H1 (cell line): ENCODE measurements at regions not wholly inside any gene's neighbourhood (a gene's known extent, or its start where the extent isn't known, plus 50 kb on each side); places are given as distances from the start of the nearest gene placed in this dataset.

Source experiments
- CTCF ChIA-PET: fragments of 300-600 bp; sonication (Branson Sonifier 250); formaldehyde crosslinking; loops from one replicate; lab custom pipeline; 2021; ENCODE audit not compliant: partially characterized antibody; lab: Charles Lee
- POLR2A ChIA-PET: fragments of 300-600 bp; sonication (Branson Sonifier 250); formaldehyde crosslinking; loops from one replicate; lab custom pipeline; 2021; ENCODE audit warnings: inconsistent platforms; ENCODE audit not compliant: partially characterized antibody; lab: Charles Lee
- DNase-seq, 2 experiments: peaks; one replicate each; pipeline versions ENCODE4 v3.0.0 to v3.0.0-alpha.2; 2010 to 2022; ENCODE audit warnings: low spot score in 2 of 2, low read depth in 1 of 2, mixed read lengths in 1 of 2
- FAIRE-seq: peaks from 2 replicates; lab custom pipeline; 2011; peaks lifted over from hg19 to GRCh38; lab: Jason Lieb, UNC
- H2AFZ ChIP-seq: 2 replicates; pipeline ENCODE4 v1.8.1; 2012; ENCODE audit warnings: low read length, inconsistent platforms
- H2AK5ac ChIP-seq: 2 replicates; pipeline ENCODE4 v1.6.1; 2013; ENCODE audit warnings: low read depth, low read length
- H2BK120ac ChIP-seq: replicated peaks from 2 replicates; pipeline ENCODE3; 2013; ENCODE audit warnings: low read depth, low read length, inconsistent platforms
- H2BK12ac ChIP-seq: 2 replicates; pipeline ENCODE4 v1.6.1; 2013; ENCODE audit warnings: low read depth, low read length
- H2BK15ac ChIP-seq: 2 replicates; pipeline ENCODE4 v1.6.1; 2013; ENCODE audit warnings: low read length
- H2BK20ac ChIP-seq: 2 replicates; pipeline ENCODE4 v1.6.1; 2013; ENCODE audit warnings: low read length
- H2BK5ac ChIP-seq: 2 replicates; pipeline ENCODE4 v1.6.1; 2013; ENCODE audit warnings: low read depth, low read length
- H3K14ac ChIP-seq: 2 replicates; pipeline ENCODE4 v1.6.1; 2013; ENCODE audit warnings: inconsistent platforms; ENCODE audit not compliant: insufficient read length
- H3K18ac ChIP-seq: 2 replicates; pipeline ENCODE4 v1.6.1; 2013; ENCODE audit warnings: low read length; ENCODE audit errors: extremely low read depth
- H3K23ac ChIP-seq: 2 replicates; pipeline ENCODE4 v1.6.1; 2013; ENCODE audit warnings: inconsistent platforms; ENCODE audit not compliant: insufficient read length
- H3K23me2 ChIP-seq: 2 replicates; pipeline ENCODE4 v1.6.1; 2013; ENCODE audit warnings: low read depth, low read length
- H3K27ac ChIP-seq: 2 replicates; pipeline ENCODE4 v1.6.1; 2011; ENCODE audit warnings: low read depth, low read length, inconsistent platforms
- H3K27me3 ChIP-seq, 4 experiments: replicated peaks in 1 of 4; 1 replicate in 1 of 4; 2 replicates in 3 of 4; pipeline versions ENCODE4 v1.6.1 to v1.8.1; 2011 to 2013; ENCODE audit warnings: low read length in 3 of 4, mild to moderate bottlenecking in 3 of 4, inconsistent platforms in 2 of 4, mixed read lengths in 2 of 4, moderate library complexity in 1 of 4; ENCODE audit not compliant: control insufficient read depth in 3 of 4, insufficient read depth in 3 of 4; ENCODE audit errors: extremely low read depth in 1 of 4
- H3K36me3 ChIP-seq, 4 experiments: 2 replicates each; pipeline versions ENCODE4 v1.6.1 to v1.8.1; 2011 to 2013; ENCODE audit warnings: mild to moderate bottlenecking in 4 of 4, low read length in 3 of 4, moderate library complexity in 2 of 4, control low read depth in 1 of 4, inconsistent platforms in 1 of 4; ENCODE audit not compliant: insufficient read depth in 4 of 4, control insufficient read depth in 2 of 4
- H3K4ac ChIP-seq: replicated peaks from 2 replicates; pipeline ENCODE3; 2013; ENCODE audit warnings: low read length, low read depth, mixed read lengths, inconsistent platforms; ENCODE audit not compliant: insufficient read length
- H3K4me1 ChIP-seq, 4 experiments: replicated peaks in 1 of 4; 1 replicate in 1 of 4; 2 replicates in 3 of 4; pipeline versions ENCODE4 v1.6.1 to v1.8.1; 2011 to 2013; ENCODE audit warnings: low read length in 3 of 4, inconsistent platforms in 2 of 4, mixed read lengths in 1 of 4; ENCODE audit not compliant: insufficient read depth in 4 of 4, control insufficient read depth in 3 of 4
- H3K4me2 ChIP-seq, 2 experiments: 2 replicates each; pipeline versions ENCODE4 v1.6.1 to v1.8.1; 2011 to 2013; ENCODE audit warnings: low read depth in 2 of 2, low read length in 2 of 2, control low read depth in 1 of 2, inconsistent platforms in 1 of 2, mild to moderate bottlenecking in 1 of 2; ENCODE audit not compliant: insufficient read depth in 1 of 2
- H3K4me3 ChIP-seq, 4 experiments: fragments of 200-600, 300-600 bp in 1 of 4; sonication (generic), shearing (Covaris generic), sonication (Bioruptor Twin) in 1 of 4; 2 replicates each; pipeline versions ENCODE4 v1.5.1 to v1.8.1; 2011 to 2016; ENCODE audit warnings: low read length in 4 of 4, low read depth in 3 of 4, control low read depth in 2 of 4, inconsistent platforms in 2 of 4, mild to moderate bottlenecking in 2 of 4, mixed read lengths in 1 of 4, moderate library complexity in 1 of 4; ENCODE audit not compliant: insufficient read depth in 2 of 4; ENCODE audit errors: extremely low read depth in 1 of 4
- H3K56ac ChIP-seq: replicated peaks from 2 replicates; pipeline ENCODE3; 2013; ENCODE audit warnings: low read depth, mild to moderate bottlenecking, mixed read lengths, low read length, inconsistent platforms; ENCODE audit not compliant: insufficient read length
- H3K79me1 ChIP-seq: 2 replicates; pipeline ENCODE4 v1.6.1; 2013; ENCODE audit warnings: low read depth, low read length, control low read depth
- H3K79me2 ChIP-seq, 2 experiments: 2 replicates each; pipeline versions ENCODE4 v1.6.1 to v1.8.1; 2012 to 2013; ENCODE audit warnings: low read length in 2 of 2, mild to moderate bottlenecking in 2 of 2, inconsistent platforms in 1 of 2; ENCODE audit not compliant: insufficient read depth in 2 of 2, control insufficient read depth in 1 of 2
- H3K9ac ChIP-seq, 4 experiments: replicated peaks in 1 of 4; 1 replicate in 1 of 4; 2 replicates in 3 of 4; pipeline versions ENCODE4 v1.6.1 to v1.8.1; 2011 to 2013; ENCODE audit warnings: low read depth in 3 of 4, low read length in 3 of 4, control low read depth in 2 of 4, mild to moderate bottlenecking in 2 of 4, moderate library complexity in 2 of 4, inconsistent platforms in 1 of 4; ENCODE audit errors: extremely low read depth in 1 of 4
- H3K9me3 ChIP-seq, 2 experiments: 2 replicates each; pipeline versions ENCODE4 v1.6.1 to v1.8.1; 2012 to 2013; ENCODE audit warnings: mild to moderate bottlenecking in 2 of 2, moderate library complexity in 2 of 2, control low read depth in 1 of 2, inconsistent platforms in 1 of 2, low read depth in 1 of 2, low read length in 1 of 2, mixed read lengths in 1 of 2; ENCODE audit not compliant: insufficient read depth in 2 of 2
- H4K20me1 ChIP-seq, 2 experiments: replicated peaks in 1 of 2; 2 replicates each; pipeline versions ENCODE3 to v1.8.1; 2011 to 2013; ENCODE audit warnings: inconsistent platforms in 2 of 2, low read length in 2 of 2, mild to moderate bottlenecking in 1 of 2; ENCODE audit not compliant: insufficient read depth in 2 of 2, control insufficient read depth in 1 of 2
- H4K5ac ChIP-seq: 2 replicates; pipeline ENCODE4 v1.6.1; 2013; ENCODE audit warnings: low read length, low read depth, mixed read lengths, inconsistent platforms; ENCODE audit not compliant: insufficient read length
- H4K8ac ChIP-seq: 2 replicates; pipeline ENCODE4 v1.8.0; 2013; ENCODE audit warnings: mild to moderate bottlenecking, moderate library complexity, low read length, inconsistent platforms; ENCODE audit not compliant: insufficient read depth; ENCODE audit errors: extremely low read depth
- H4K91ac ChIP-seq: replicated peaks from 2 replicates; pipeline ENCODE3; 2013; ENCODE audit warnings: low read length, mixed read lengths, inconsistent platforms; ENCODE audit not compliant: insufficient read length
- SAP30 ChIP-seq: fragments of 300-600 bp; sonication (generic); IDR thresholded peaks from 2 replicates; pipeline ENCODE4 v1.7.1; 2012; ENCODE audit warnings: low read length, moderate library complexity, mild to moderate bottlenecking, inconsistent platforms; ENCODE audit not compliant: insufficient read depth, insufficient replicate concordance
- TEAD4 ChIP-seq: IDR thresholded peaks from 2 replicates; pipeline ENCODE4 v1.6.1; 2012; ENCODE audit warnings: low read depth, low read length, inconsistent platforms, mixed read lengths
- WGBS, 2 experiments: shearing (Covaris generic) in 1 of 2; methylation state at CpG; one replicate each; pipeline versions ENCODE4 v1.1.6 to v1.1.7; 2013 to 2015; ENCODE audit warnings: low lambda C conversion rate in 2 of 2, mixed read lengths in 2 of 2, inconsistent platforms in 1 of 2, low coverage in 1 of 2, missing lambda C conversion rate in 1 of 2; ENCODE audit not compliant: insufficient replicate concordance in 2 of 2, insufficient coverage in 1 of 2, insufficient read length in 1 of 2; ENCODE audit errors: extremely low coverage in 1 of 2, missing lambda C conversion rate in 1 of 2; 5-methylcytosine and 5-hydroxymethylcytosine counted together

DNA sequence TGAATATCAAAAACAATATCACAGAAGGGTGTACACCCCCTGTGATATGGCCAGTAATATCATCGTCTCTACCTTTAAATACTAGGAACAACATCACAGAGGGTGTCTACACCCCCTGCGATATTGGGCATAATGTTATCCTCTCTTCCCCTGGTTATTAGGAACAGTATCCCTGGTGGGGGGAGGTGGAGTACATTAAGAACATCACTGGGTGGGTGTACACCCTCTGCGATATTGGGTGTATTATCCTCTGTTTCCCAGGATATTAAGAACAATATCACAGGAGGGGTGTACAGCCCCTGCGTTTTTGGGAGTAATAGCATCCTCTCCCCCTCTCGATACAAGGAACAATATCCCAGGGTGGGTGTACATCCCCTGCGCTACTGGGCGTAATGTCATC is 1932.8 kb downstream of the SUCLG1 start:
- no peak overlapping the region for H2BK20ac ChIP-seq
- no peaks in the 10 kb centered on the region for H3K9me3 ChIP-seq
- no peak overlapping the region for H2AK5ac ChIP-seq
- H3K18ac ChIP-seq = no peak overlapping the region
- ChIA-PET POLR2A (no interaction called here), CTCF (no interaction called here)
- H2BK120ac ChIP-seq = no peak overlapping the region
- no peak overlapping the region for H3K4me2 ChIP-seq
- no peaks in the 10 kb centered on the region for H3K4me1 ChIP-seq
- no peaks in the 10 kb centered on the region for H4K20me1 ChIP-seq
- no peak overlapping the region for H4K5ac ChIP-seq
- H4K8ac ChIP-seq = no peak overlapping the region
- H3K23me2 ChIP-seq = no peaks in the 10 kb centered on the region
- no peaks in the 10 kb centered on the region for H3K36me3 ChIP-seq
- no peaks in the 10 kb centered on the region for H3K79me1 ChIP-seq
- FAIRE-seq (no peak), DNase-seq (no peak)
- no peak overlapping the region for H4K91ac ChIP-seq
- no peak overlapping the region for H3K27ac ChIP-seq
- WGBS, 2 experiments = 86% methylated on average over 7 of the region's 7 CpGs; no CpG with 5 or more reads in 1 of the 2 experiments
- no peak overlapping the region for H3K56ac ChIP-seq
- no peaks in the 10 kb centered on the region for H3K79me2 ChIP-seq
- H2BK5ac ChIP-seq = no peak overlapping the region
- no peak overlapping the region for H2BK15ac ChIP-seq
- H3K4me3 ChIP-seq = no peak overlapping the region
- no peak overlapping the region for H2AFZ ChIP-seq
- no peak overlapping the region for H3K14ac ChIP-seq
- H3K9ac ChIP-seq = no peak overlapping the region
- no peaks in the 10 kb centered on the region for H3K27me3 ChIP-seq
- no peak overlapping the region for H3K23ac ChIP-seq
- no peak overlapping the region for H2BK12ac ChIP-seq
- no peak overlapping the region for H3K4ac ChIP-seq
- TF ChIP-seq SAP30 (no peak), TEAD4 (no peak)
